ENCODE measurements at regions not wholly inside any gene's neighbourhood (a gene's known extent, or its start where the extent isn't known, plus 50 kb on each side); places are given as distances from the start of the nearest gene placed in this dataset.

- Histone ChIP-seq H3K4me1 (no peaks in the 10 kb centered on the region), H3K27me3 (no peaks in the 10 kb centered on the region), H3K27ac (no peak overlapping the region), H3K36me3 (no peaks in the 10 kb centered on the region), H3K4me3 (replicated peaks in 1 of 3) (no peak overlapping the region), H3K9me3 (no peaks in the 10 kb centered on the region)
- intact Hi-C loops (cut with DNase I), result no loop called here
- no peak for DNase-seq
- TF ChIP-seq POLR2A (IDR thresholded peaks at IDR 0.05) (no peak), CTCF (IDR thresholded peaks at IDR 0.05) (peak in 5 of 6 experiments; percentile 21 to 67 (median 58))
- WGBS, 2 donors, result 1 to 2% methylated on average over 2 of the region's 2 CpGs
These were observed 173.8 kb upstream of the MIS18BP1 start for GRCh38 chr14:45426685-45427282.

GRCh38 chr14:45406942-45407341, 153.9 kb upstream of the MIS18BP1 start:
- no peak for TF ChIP-seq POLR2A (IDR thresholded peaks at IDR 0.05)
- TF ChIP-seq CTCF (IDR thresholded peaks at IDR 0.05), result no peak
- no peaks in the 10 kb centered on the region for H3K4me1 ChIP-seq
- H3K27me3 ChIP-seq, result no peaks in the 10 kb centered on the region
- H3K36me3 ChIP-seq, result no peaks in the 10 kb centered on the region
- no peak for DNase-seq
- no peaks in the 10 kb centered on the region for H3K9me3 ChIP-seq
- intact Hi-C loops (cut with DNase I), result no loop called here
- H3K4me3 ChIP-seq (replicated peaks in 1 of 3), result no peak overlapping the region
- H3K27ac ChIP-seq, result no peak overlapping the region
- WGBS, 2 donors, result 50 to 57% methylated on average over 2 of the region's 2 CpGs

- WGBS, 2 donors, result 32 to 41% methylated on average over 4 of the region's 4 CpGs
These were observed 148.1 kb upstream of the MIS18BP1 start for GRCh38 chr14:45400950-45401640.

GRCh38 chr14:45400509-45400908, 147.5 kb upstream of the MIS18BP1 start:
- TF ChIP-seq CTCF (IDR thresholded peaks at IDR 0.05) (no peak), POLR2A (IDR thresholded peaks at IDR 0.05) (no peak)
- no peak for DNase-seq
- intact Hi-C loops (cut with DNase I), result no loop called here
- Histone ChIP-seq H3K9me3 (no peaks in the 10 kb centered on the region), H3K4me1 (no peaks in the 10 kb centered on the region), H3K27me3 (no peaks in the 10 kb centered on the region), H3K27ac (no peak overlapping the region), H3K36me3 (no peaks in the 10 kb centered on the region), H3K4me3 (replicated peaks in 1 of 3) (no peak overlapping the region)
- 38 to 66% methylated on average over 1 of the region's 1 CpG for WGBS, 2 donors

More at GRCh38 chr14:45400950-45401640, 148.1 kb upstream of the MIS18BP1 start:
- no peak for DNase-seq
- no peak for TF ChIP-seq POLR2A (IDR thresholded peaks at IDR 0.05)
- TF ChIP-seq CTCF (IDR thresholded peaks at IDR 0.05), result no peak
- intact Hi-C loops (cut with DNase I), result no loop called here
- H3K4me3 ChIP-seq (replicated peaks in 1 of 3), result no peak overlapping the region
- H3K27me3 ChIP-seq, result no peaks in the 10 kb centered on the region
- no peaks in the 10 kb centered on the region for H3K9me3 ChIP-seq
- no peaks in the 10 kb centered on the region for H3K36me3 ChIP-seq
- H3K4me1 ChIP-seq, result no peaks in the 10 kb centered on the region
- no peak overlapping the region for H3K27ac ChIP-seq

- Histone ChIP-seq H3K4me3 (replicated peaks in 1 of 3) (no peak overlapping the region), H3K27ac (no peak overlapping the region), H3K9me3 (no peaks in the 10 kb centered on the region), H3K36me3 (no peaks in the 10 kb centered on the region), H3K4me1 (no peaks in the 10 kb centered on the region), H3K27me3 (no peaks in the 10 kb centered on the region)
- no peak for DNase-seq
- WGBS, 2 donors, result 89 to 90% methylated on average over 2 of the region's 2 CpGs
- TF ChIP-seq POLR2A (IDR thresholded peaks at IDR 0.05) (no peak), CTCF (IDR thresholded peaks at IDR 0.05) (no peak)
- intact Hi-C loops (cut with DNase I), result no loop called here
These were observed 128.1 kb upstream of the MIS18BP1 start for GRCh38 chr14:45381091-45381490.

All from thyroid gland (tissue), 4 donors.